SU-DHL-6 (cell line): ENCODE measurements at regions not wholly inside any gene's neighbourhood (a gene's known extent, or its start where the extent isn't known, plus 50 kb on each side); places are given as distances from the start of the nearest gene placed in this dataset.

Experiments
- CTCF ChIP-seq: fragments of 200-600 bp; sonication (generic); IDR thresholded peaks from one replicate; pipeline ENCODE4 v1.5.1; 2017; ENCODE audit warnings: antibody characterized with exemption, mild to moderate bottlenecking, low read length, moderate library complexity; ENCODE audit not compliant: insufficient read depth, poor library complexity, severe bottlenecking
- EZH2phosphoT487 ChIP-seq: fragments of 200-600 bp; sonication (generic), shearing (Covaris generic); conservative IDR thresholded peaks from 2 replicates; pipeline ENCODE4 v1.6.1; 2018; ENCODE audit warnings: mild to moderate bottlenecking, antibody characterized with exemption, low read length, moderate library complexity, mixed read lengths

DNA sequence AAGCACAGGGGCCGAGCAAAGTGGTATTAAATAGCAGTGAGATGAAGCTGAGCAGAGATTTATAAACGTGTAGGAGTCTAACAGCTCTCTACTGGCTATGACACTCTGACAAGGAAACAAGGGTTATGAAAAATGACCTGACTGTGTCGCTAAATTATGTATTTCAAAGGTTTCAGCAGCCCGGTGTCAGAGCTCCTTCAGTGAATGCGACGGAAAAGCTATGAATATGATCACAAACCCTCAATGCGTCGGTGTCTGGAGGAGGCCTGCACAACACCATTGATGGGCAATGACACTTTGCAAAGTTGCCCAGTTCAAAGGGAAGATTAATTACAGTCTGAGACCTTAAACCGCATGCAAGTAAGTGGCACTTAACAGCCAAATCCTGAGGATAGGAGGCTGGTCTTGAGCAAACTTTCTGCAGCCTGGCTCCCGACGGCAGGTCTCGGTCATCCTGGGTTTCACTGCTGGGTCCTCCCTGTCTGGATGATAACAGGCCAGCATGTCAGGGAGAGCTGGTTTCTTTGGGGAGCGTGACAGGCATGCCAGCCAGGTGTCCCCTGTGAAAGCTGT is 615.1 kb upstream of the SALL3 start:
- no peak for TF ChIP-seq CTCF
- TF ChIP-seq EZH2phosphoT487, result no peak
